CD4-positive, alpha-beta T cell treated with Interleukin-6 at 100 ng/mL for 8 hours (primary cell): ENCODE measurements at regions not wholly inside any gene's neighbourhood (a gene's known extent, or its start where the extent isn't known, plus 50 kb on each side); places are given as distances from the start of the nearest gene placed in this dataset.

ENCODE experiments used
- DNase-seq: peaks from one replicate; pipeline ENCODE4 v3.0.0-alpha.2; 2020; ENCODE audit warnings: mixed read lengths, low spot score

- DNase-seq: no peak
These were observed 1043.8 kb downstream of the ADGRL3 start for GRCh38 chr4:62243895-62244294.

DNA sequence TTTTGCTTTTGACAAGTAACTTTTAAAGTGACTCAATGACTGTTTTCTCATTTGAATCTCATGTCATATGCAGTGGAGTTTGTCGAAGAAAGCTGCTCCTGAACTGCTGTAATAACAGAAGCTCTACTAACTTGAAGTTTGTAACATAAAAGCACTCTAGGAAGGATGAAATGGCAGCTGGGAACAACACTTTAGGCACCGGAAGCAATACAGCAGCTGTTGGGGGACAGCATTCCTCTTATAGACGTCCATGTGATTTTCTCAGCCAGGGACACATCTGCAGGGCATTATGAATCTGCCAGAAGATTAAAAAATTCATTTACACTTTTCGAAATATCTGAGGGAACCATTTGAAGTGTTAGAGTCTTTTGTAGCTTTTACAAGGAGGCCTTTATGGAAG, 1035.8 kb downstream of the ADGRL3 start:
- DNase-seq: no peak

DNA sequence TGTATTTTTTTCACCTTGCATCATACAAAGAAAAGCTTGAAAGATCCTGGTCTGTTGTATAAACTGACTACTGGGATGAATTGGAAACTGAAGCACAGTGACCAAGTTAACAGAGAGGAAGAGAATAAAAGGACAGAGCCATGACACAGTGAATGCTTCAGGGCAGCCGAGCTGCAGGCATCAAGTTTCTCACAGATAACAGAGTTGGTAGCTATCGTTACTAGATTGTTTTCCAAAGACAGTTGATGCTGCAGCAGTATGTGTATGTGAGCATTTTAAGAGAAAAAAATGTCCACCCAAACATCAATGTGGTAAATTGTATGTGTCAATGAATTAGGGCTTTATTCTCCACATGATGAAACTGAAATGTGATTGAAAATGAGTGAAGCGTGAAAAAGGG, 1032.7 kb downstream of the ADGRL3 start:
- no peak for DNase-seq

DNA sequence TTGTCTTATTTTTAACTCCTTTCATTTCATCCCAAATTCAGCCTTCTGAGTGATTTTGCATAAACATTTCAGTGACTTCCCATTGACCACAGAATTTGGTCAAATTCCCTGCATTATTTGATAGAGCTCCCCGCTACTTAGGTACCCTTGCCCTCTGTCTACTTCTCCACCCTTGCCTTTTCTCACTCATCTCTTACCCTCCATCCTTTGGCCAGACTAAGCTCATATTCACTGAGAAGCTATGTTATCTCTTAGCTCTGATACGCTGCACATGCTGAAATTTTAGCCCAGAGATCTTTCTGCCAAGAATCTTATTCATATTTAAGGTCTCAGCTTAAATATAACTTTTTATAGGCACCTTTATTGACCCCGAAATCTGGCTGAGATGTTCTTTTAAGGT, 1031.9 kb downstream of the ADGRL3 start:
- DNase-seq: no peak

DNA sequence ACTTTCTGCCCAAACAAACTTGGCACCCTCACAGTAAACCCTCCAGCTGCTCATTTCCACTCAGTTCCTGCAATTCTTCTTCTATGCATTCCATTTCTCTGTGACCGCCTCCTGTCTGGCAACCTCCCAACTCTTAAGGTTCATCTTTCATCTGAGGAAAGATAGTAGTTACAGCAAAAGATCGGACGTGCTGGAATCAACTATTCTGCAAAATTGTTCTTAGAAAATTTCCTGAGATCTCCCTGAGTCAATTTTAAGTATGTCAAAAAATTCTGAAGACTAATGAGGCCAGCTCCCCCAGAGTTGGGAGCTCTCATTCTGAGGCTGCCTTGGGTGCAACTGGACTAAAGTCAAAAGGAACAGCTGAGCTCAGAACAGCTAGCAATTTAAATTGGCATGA, 1026.0 kb downstream of the ADGRL3 start:
- DNase-seq: no peak

GRCh38 chr4:62222121-62222520, 1022.0 kb downstream of the ADGRL3 start:
- no peak for DNase-seq

GRCh38 chr4:62210486-62210885, 1010.4 kb downstream of the ADGRL3 start:
- no peak for DNase-seq

GRCh38 chr4:62209757-62210485, 1009.8 kb downstream of the ADGRL3 start:
- no peak for DNase-seq

- DNase-seq: no peak
These were observed 1008.8 kb downstream of the ADGRL3 start for GRCh38 chr4:62208921-62209320.

- no peak for DNase-seq
These were observed 1004.0 kb downstream of the ADGRL3 start for GRCh38 chr4:62204136-62204535.

GRCh38 chr4:62199291-62199810, 999.2 kb downstream of the ADGRL3 start:
- DNase-seq: no peak

GRCh38 chr4:62196338-62196737, 996.2 kb downstream of the ADGRL3 start:
- no peak for DNase-seq

- DNase-seq: no peak
These were observed 994.2 kb downstream of the ADGRL3 start for GRCh38 chr4:62194342-62194741.

DNA sequence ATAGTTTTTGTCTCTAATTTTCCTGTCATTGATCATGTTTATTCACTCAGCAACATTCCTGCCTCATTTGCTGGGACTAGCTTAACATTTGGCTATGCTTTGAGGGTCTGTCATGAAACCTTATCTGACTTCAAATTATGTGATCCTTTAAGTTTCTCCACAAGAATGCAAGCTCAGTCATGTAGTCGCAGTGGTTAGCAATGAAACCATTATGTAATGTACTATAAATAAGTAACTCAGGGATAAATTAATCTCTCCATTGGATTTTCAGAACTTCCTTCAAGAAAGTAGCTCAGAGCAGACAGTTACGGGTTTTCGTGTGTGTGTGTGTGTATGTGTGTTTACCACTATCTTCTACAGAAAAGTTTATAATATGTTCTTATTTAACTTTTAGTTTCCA, 993.6 kb downstream of the ADGRL3 start:
- DNase-seq: no peak

DNA sequence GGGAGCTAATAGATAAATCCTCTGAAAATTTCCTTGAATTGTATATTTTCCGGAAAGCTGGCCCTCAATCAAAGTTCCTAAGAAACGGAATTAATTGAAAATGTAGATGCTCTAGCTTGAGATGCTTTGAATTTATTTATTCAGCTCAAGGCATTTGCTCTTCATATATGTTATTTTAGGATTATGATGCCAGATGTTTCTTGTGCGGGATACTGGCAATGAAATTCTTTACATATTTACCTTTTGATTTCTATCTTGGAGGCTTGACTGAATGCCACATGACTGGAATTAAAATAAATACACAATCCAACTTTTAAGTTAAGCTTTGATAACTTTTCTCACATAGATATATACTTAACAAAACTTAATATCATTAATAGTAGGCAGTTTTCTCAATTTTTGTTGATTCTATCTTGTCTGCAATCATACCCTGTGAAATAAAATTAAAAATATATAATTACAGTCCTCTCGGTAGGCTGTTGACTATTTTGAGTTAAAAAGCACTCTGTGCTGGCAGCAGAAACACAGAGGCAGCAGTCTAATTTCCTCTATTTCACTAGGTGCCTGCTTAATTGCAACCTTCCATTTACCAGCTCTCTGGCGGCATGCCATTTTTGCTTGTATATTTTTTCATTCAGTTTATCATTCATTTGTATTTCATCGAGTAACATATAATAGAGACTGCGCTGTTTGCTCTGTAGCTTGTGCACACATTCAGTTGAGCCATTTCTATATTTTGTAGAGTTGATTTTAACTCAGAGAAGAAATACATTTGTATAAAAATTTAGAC, 991.5 kb downstream of the ADGRL3 start:
- no peak for DNase-seq

- no peak for DNase-seq
These were observed 970.1 kb downstream of the ADGRL3 start for GRCh38 chr4:62170235-62170634.

- no peak for DNase-seq
These were observed 968.6 kb downstream of the ADGRL3 start for GRCh38 chr4:62168681-62169080.

DNA sequence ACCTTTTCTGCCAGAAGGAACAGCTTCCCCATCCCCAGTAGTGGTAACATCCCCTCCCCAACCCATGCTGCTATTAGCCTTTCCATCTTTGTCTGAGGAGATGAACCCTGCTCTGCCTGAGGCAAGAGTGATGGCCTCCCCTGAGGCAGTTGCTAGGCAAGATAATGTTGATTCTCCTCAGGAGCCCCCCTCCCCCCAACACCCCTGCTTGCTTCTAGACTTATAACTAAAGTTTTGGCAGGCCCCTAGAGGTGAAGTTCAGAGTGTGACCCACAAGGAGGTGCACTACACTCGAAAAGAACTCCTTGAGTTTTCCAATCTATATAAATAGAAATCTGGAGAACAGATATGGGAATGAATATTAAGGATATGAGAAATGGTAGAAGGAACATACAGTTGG, 962.5 kb downstream of the ADGRL3 start:
- no peak for DNase-seq

- no peak for DNase-seq
These were observed 961.3 kb downstream of the ADGRL3 start for GRCh38 chr4:62161446-62161845.

DNA sequence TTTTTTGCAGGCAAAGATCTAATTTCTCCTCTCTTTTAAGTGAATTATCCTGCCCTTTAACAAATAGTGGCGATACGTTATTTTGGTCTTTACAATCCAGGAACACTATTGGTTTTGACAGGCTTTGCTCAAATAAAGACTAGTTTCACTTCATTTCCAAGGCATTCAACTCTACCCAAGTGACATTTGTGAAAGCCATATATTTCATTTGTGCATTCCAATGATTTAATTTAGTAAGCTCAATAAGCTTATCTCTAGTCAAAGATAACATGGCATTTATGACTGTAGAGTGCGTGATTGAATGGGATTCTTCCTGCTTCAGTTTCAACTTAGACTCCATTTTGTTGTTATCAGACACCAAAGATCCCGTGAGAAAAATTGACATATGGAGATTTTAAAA, 959.8 kb downstream of the ADGRL3 start:
- DNase-seq: no peak

DNA sequence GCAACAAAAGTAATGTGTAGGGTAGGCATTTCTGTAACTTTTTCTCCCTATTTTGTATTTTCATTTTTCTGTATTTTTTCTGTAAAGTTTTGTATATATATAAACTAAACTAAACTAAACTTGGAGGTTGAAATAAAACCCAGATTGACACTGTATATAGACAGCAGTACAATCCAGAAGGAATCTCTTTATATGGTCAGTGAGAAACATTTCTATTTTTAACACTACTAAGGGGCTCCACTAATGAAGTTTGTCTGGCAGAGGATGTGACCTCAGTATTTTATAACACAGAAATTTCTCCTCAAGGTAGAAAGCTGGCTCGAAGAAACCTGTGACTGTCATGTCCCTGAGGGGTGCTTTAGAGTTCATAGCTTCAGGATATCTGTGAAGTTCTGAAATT, 959.2 kb downstream of the ADGRL3 start:
- DNase-seq: no peak

DNA sequence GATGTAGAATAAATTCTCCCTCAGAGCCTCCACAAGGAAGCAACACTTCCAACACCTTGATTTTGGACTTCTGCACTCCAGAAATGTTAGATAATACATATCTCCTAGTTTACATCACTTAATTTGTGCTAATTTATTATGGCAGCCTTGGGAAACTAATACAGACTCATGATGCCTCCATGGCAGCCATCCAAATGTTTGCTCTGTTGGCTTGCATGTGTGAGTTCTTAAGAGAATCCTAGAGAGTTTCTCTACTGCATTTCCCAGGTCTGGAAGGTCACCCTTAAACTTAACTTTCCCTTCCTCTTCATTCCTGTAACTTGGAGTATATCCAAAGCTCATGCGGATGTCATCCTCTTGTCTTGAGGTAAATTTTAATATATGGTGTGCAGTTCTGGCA, 956.1 kb downstream of the ADGRL3 start:
- DNase-seq: no peak

DNA sequence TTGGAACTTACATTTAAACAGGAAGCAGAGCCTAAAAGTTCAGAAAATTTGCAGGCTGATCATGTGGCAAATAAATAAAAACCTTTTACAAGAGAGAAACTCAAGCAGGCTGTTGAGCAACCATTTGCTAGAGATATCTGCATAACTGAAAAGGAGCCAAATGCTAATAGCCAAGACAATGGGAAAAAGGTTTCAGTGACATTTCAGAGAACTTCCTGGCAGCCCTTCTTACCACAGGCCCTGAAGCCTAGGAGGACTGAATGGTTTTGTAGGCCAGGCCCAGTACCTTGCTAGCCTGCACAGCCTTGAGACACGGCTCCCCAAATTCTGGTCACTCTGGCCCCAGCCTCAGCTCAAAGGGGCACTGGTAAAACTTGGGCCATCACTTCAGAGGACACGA, 945.1 kb downstream of the ADGRL3 start:
- no peak for DNase-seq
